Gastrocnemius medialis (tissue), 4 donors: ENCODE measurements at regions not wholly inside any gene's neighbourhood (a gene's known extent, or its start where the extent isn't known, plus 50 kb on each side); places are given as distances from the start of the nearest gene placed in this dataset.

Experiments
- POLR2A ChIP-seq, 2 donors: fragments of 450-650 bp; IDR thresholded peaks; one replicate each; pipeline ENCODE4 v1.6.1; 2017; ENCODE audit warnings: antibody characterized with exemption in 2 of 2, mild to moderate bottlenecking in 2 of 2, moderate library complexity in 2 of 2
- TF ChIP-seq, protein P1 (sequence below), 5 experiments: fragments of 450-650 bp in 3 of 5; fragments of 200-600 bp in 2 of 5; sonication (generic) in 2 of 5; IDR thresholded peaks in 4 of 5; conservative IDR thresholded peaks in 1 of 5; 1 replicate in 4 of 5; 2 replicates in 1 of 5; pipeline ENCODE4 v1.5.1; 2016 to 2019; ENCODE audit warnings: antibody characterized with exemption in 5 of 5, mild to moderate bottlenecking in 3 of 5, moderate library complexity in 3 of 5

DNA sequence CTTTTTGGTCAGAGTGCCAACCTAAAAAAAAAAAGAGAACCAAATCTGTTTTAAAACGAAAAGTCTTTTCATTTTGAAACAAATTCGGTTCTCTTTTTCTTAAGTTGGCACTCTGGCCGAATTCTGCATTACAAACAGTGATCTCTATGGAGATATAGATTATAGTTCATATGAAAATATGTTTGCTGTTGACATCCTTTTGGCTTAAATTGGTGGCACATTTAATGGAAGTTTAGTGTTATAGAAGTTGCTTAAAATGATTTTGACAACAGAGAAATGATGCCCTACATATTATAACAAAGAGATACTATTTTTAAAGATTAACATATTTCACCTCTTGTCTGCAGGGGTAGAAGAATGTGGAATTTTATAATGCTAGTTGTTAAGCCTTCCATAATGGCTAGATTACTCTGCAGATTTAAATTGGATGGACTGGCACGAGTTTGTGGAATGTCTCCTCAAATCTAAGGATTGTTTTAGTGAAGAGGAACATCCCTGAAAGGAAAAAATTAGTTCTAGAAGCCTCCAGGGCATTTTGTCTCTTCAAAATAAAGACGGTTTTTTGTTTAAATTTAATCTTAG, 222.9 kb upstream of the CDH2 start:
- TF ChIP-seq, protein P1, sequence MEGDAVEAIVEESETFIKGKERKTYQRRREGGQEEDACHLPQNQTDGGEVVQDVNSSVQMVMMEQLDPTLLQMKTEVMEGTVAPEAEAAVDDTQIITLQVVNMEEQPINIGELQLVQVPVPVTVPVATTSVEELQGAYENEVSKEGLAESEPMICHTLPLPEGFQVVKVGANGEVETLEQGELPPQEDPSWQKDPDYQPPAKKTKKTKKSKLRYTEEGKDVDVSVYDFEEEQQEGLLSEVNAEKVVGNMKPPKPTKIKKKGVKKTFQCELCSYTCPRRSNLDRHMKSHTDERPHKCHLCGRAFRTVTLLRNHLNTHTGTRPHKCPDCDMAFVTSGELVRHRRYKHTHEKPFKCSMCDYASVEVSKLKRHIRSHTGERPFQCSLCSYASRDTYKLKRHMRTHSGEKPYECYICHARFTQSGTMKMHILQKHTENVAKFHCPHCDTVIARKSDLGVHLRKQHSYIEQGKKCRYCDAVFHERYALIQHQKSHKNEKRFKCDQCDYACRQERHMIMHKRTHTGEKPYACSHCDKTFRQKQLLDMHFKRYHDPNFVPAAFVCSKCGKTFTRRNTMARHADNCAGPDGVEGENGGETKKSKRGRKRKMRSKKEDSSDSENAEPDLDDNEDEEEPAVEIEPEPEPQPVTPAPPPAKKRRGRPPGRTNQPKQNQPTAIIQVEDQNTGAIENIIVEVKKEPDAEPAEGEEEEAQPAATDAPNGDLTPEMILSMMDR (IDR thresholded peaks at IDR 0.05 in 4 of 5, conservative IDR thresholded peaks at IDR 0.05 in 1 of 5): no peak
- TF ChIP-seq POLR2A (IDR thresholded peaks at IDR 0.05): no peak
